Spleen (tissue), 11 donors: ENCODE measurements at regions not wholly inside any gene's neighbourhood (a gene's known extent, or its start where the extent isn't known, plus 50 kb on each side); places are given as distances from the start of the nearest gene placed in this dataset.

Experiments
- DNase-seq: peaks from one replicate; pipeline ENCODE4 v3.0.0-alpha.2; 2020
- H3K27ac ChIP-seq, 8 donors: fragments of 200-600 bp; sonication (generic) in 7 of 8; 1 replicate in 4 of 8; 2 replicates in 4 of 8; pipeline versions ENCODE4 v1.5.0 to v1.8.0; 2016 to 2021; ENCODE audit warnings: inconsistent platforms in 4 of 8, mild to moderate bottlenecking in 4 of 8, moderate library complexity in 1 of 8
- H3K27me3 ChIP-seq, 7 donors: fragments of 200-600 bp; sonication (generic) in 6 of 7; replicated peaks in 1 of 7; 1 replicate in 4 of 7; 2 replicates in 3 of 7; pipeline versions ENCODE4 v1.5.0 to v1.8.0; 2016 to 2021; ENCODE audit warnings: inconsistent platforms in 3 of 7, mild to moderate bottlenecking in 1 of 7
- H3K36me3 ChIP-seq, 6 donors: fragments of 200-600 bp; sonication (generic) in 5 of 6; 1 replicate in 4 of 6; 2 replicates in 2 of 6; pipeline versions ENCODE4 v1.5.0 to v1.8.0; 2016 to 2021; ENCODE audit warnings: inconsistent platforms in 2 of 6
- H3K4me1 ChIP-seq, 6 donors: fragments of 200-600 bp; sonication (generic) in 5 of 6; 1 replicate in 3 of 6; 2 replicates in 3 of 6; pipeline versions ENCODE4 v1.5.0 to v1.8.0; 2016 to 2021; ENCODE audit warnings: inconsistent platforms in 3 of 6
- H3K4me3 ChIP-seq, 8 donors: fragments of 200-600 bp; sonication (generic) in 7 of 8; 1 replicate in 4 of 8; 2 replicates in 4 of 8; pipeline versions ENCODE4 v1.5.0 to v1.8.0; 2016 to 2021; ENCODE audit warnings: inconsistent platforms in 4 of 8, mild to moderate bottlenecking in 4 of 8, moderate library complexity in 2 of 8
- H3K9me3 ChIP-seq, 8 donors: fragments of 200-600 bp; sonication (generic) in 7 of 8; 1 replicate in 4 of 8; 2 replicates in 4 of 8; pipeline versions ENCODE4 v1.5.0 to v1.8.0; 2016 to 2021; ENCODE audit warnings: inconsistent platforms in 4 of 8
- POLR2A ChIP-seq, 3 donors: fragments of 450-650 bp; IDR thresholded peaks; one replicate each; pipeline ENCODE4 v1.5.1; 2017; ENCODE audit warnings: antibody characterized with exemption in 3 of 3, mild to moderate bottlenecking in 1 of 3
- POLR2AphosphoS5 ChIP-seq, 3 donors: sonication (generic); formaldehyde crosslinking; IDR thresholded peaks; one replicate each; pipeline ENCODE4 v1.5.1; 2017; ENCODE audit warnings: antibody characterized with exemption in 3 of 3
- WGBS, 5 donors: extraction: QIAGEN DNeasy Blood & Tissue Kit in 3 of 5; methylation state at CpG; one replicate each; pipeline versions ENCODE4 v1.1.5 to v1.1.7; 2013 to 2018; 5-methylcytosine and 5-hydroxymethylcytosine counted together
- intact Hi-C: fragments of 100-400 bp; cut with DNase I; formaldehyde crosslinking; loops from one replicate; pipeline ENCODE4 v1.15.0; 2023; ENCODE audit warnings: low total_unique reads
- TF ChIP-seq, protein P1 (sequence below), 11 experiments: fragments of 200-600 bp in 7 of 11; fragments of 450-650 bp in 4 of 11; sonication (generic) in 4 of 11; IDR thresholded peaks in 8 of 11; conservative IDR thresholded peaks in 3 of 11; 1 replicate in 7 of 11; 2 replicates in 4 of 11; pipeline versions ENCODE4 v1.4.0 to v1.8.0; 2016 to 2021; ENCODE audit warnings: antibody characterized with exemption in 11 of 11, inconsistent platforms in 4 of 11, mild to moderate bottlenecking in 1 of 11
- donor health status: healthy with polysubstance abuse.
- donor health status: DM: no; HTN: no; CAD: no; lungs with moderate emphysema.
- donor health status: DM: no; HTN: no; CAD: no.
- donor health status: Bipolar disorder and iron deficiency.
- donor health status: healthy.
- donor health status: DM: no; HTN: no; CAD: no.
- donor health status: DM: yes; HTN: yes; CAD: no.

DNA sequence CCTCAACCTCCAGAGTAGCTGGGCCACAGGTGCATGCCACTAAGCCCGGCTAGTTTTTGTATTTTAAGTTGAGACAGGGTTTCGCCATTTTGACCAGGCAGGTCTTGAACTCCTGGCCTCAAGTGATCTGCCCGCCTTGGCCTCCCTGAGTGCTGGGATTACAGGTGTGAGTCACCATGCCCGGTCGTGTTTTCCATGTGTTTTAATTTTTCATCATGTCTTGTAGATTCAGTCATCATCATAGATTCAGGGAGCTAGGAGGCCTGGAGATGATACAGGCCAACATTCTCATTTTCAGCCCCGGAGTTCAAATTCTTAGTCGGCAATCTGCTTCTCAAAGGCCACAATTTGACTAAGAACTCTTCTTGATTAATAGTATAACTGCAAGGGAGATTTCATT, 73.5 kb upstream of the GRAMD1B start:
- H3K36me3 ChIP-seq, result no peaks in the 10 kb centered on the region
- peaks cover 0 to 49% (median 13%) of the 10 kb centered on the region in 7 donors for H3K27me3 ChIP-seq
- H3K27ac ChIP-seq, result no peak overlapping the region
- peaks cover 0 to 16% (median 11%) of the 10 kb centered on the region in 6 donors for H3K4me1 ChIP-seq
- no peak for TF ChIP-seq POLR2AphosphoS5 (IDR thresholded peaks at IDR 0.05)
- TF ChIP-seq POLR2A (IDR thresholded peaks at IDR 0.05), result no peak
- TF ChIP-seq, protein P1, sequence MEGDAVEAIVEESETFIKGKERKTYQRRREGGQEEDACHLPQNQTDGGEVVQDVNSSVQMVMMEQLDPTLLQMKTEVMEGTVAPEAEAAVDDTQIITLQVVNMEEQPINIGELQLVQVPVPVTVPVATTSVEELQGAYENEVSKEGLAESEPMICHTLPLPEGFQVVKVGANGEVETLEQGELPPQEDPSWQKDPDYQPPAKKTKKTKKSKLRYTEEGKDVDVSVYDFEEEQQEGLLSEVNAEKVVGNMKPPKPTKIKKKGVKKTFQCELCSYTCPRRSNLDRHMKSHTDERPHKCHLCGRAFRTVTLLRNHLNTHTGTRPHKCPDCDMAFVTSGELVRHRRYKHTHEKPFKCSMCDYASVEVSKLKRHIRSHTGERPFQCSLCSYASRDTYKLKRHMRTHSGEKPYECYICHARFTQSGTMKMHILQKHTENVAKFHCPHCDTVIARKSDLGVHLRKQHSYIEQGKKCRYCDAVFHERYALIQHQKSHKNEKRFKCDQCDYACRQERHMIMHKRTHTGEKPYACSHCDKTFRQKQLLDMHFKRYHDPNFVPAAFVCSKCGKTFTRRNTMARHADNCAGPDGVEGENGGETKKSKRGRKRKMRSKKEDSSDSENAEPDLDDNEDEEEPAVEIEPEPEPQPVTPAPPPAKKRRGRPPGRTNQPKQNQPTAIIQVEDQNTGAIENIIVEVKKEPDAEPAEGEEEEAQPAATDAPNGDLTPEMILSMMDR (IDR thresholded peaks at IDR 0.05 in 8 of 11, conservative IDR thresholded peaks at IDR 0.05 in 3 of 11), result no peak
- no peak overlapping the region for H3K4me3 ChIP-seq
- no peak for DNase-seq
- intact Hi-C loops, result no loop called here
- 84 to 91% (median 88%) methylated on average over 7 of the region's 7 CpGs for WGBS, 5 donors
- no peaks in the 10 kb centered on the region for H3K9me3 ChIP-seq

DNA sequence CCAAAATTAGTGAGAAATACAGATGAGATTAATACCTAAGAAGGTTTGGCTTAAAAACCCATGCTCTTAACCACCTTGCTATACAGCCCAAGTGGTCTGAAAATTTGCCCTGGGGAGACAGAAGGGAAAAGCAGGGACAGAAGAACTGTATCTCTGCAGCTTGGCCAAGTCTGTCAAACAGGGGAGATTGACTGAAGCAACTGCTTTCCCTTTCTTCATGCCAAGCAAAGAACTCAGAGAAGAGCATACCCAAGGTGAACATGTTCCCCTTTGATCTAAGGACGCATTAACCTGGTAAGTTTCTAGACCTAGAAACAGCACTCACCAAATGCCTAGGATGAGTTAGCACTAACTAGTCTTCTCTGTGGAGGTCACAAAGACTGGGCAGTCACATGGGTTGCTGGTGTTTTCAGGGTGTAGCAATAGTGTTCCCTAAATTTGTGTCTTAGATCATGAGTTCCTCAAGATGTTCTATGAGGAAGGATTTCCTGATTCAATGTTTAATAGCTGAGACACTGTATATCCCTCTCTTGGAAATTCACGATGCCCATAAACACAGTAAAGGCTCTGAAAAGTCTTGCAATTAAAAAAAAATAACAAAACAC, 75.6 kb upstream of the GRAMD1B start:
- H3K4me1 ChIP-seq, result peaks cover 0 to 16% (median 11%) of the 10 kb centered on the region in 6 donors
- no peaks in the 10 kb centered on the region for H3K9me3 ChIP-seq
- peaks cover 0 to 34% (median 13%) of the 10 kb centered on the region in 7 donors for H3K27me3 ChIP-seq
- no peak overlapping the region for H3K27ac ChIP-seq
- no peaks in the 10 kb centered on the region for H3K36me3 ChIP-seq
- H3K4me3 ChIP-seq, result no peak overlapping the region
- intact Hi-C loops, result no loop called here
- WGBS, 5 donors, result 90 to 97% (median 92%) methylated on average over 2 of the region's 2 CpGs
- DNase-seq, result no peak
- no peak for TF ChIP-seq POLR2AphosphoS5 (IDR thresholded peaks at IDR 0.05)

DNA sequence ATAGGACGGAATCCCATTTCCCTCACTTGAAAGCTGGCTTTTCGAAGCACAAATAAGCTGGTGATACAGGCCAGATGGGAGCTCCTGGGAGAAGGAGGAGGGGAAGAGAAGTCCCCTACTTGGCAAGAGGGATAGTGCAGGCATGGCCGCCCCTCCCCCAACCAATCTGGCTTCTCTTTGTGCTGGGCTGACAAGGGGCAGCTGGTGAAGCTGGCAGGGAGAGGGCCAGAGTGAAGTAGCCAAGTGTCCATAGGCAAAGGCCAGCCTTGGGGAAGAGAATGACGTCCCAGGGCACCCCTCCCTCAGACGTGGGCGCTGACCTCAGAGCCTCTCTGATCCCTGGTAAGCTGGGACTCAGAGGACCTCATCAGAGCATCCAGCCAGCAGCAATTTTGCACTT, 78.7 kb upstream of the GRAMD1B start:
- H3K4me3 ChIP-seq, result no peak overlapping the region
- H3K27ac ChIP-seq, result no peak overlapping the region
- 72 to 83% (median 80%) methylated on average over 6 of the region's 6 CpGs for WGBS, 5 donors
- intact Hi-C loops, result no loop called here
- H3K36me3 ChIP-seq, result no peaks in the 10 kb centered on the region
- H3K27me3 ChIP-seq, result peaks cover 0 to 7% (median 0%) of the 10 kb centered on the region in 7 donors
- TF ChIP-seq, protein P1 (IDR thresholded peaks at IDR 0.05 in 8 of 11, conservative IDR thresholded peaks at IDR 0.05 in 3 of 11), result no peak
- TF ChIP-seq POLR2AphosphoS5 (IDR thresholded peaks at IDR 0.05), result peak in 2 of 3 donors; percentile 15 to 51
- no peaks in the 10 kb centered on the region for H3K4me1 ChIP-seq
- no peaks in the 10 kb centered on the region for H3K9me3 ChIP-seq
- no peak for DNase-seq

DNA sequence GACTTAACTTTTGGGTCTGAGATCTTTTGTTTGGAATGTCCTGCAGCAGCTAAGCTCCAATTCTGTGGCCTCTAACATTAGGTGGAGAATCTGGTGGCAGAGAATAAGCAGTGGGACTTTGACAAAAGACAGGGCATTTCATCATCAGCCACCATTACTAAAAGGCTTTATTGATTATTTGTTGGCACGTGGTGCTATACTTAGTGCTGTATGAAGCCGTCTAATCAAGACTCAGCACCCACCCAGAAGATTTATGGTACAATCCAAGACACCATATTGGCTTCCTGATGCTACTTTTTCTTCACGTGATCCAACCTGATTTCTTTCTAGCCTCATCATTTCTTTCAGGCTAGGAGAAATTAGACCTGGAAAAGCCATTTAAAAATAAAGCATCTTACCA, 80.7 kb upstream of the GRAMD1B start:
- Histone ChIP-seq H3K4me1 (no peaks in the 10 kb centered on the region), H3K36me3 (no peaks in the 10 kb centered on the region), H3K27ac (no peak overlapping the region), H3K4me3 (no peak overlapping the region), H3K27me3 (no peaks in the 10 kb centered on the region), H3K9me3 (no peaks in the 10 kb centered on the region)
- TF ChIP-seq, protein P1 (IDR thresholded peaks at IDR 0.05 in 8 of 11, conservative IDR thresholded peaks at IDR 0.05 in 3 of 11), result no peak
- no peak for TF ChIP-seq POLR2AphosphoS5 (IDR thresholded peaks at IDR 0.05)
- no peak for TF ChIP-seq POLR2A (IDR thresholded peaks at IDR 0.05)
- intact Hi-C loops, result no loop called here
- no peak for DNase-seq
- 84 to 97% (median 90%) methylated on average over 3 of the region's 3 CpGs for WGBS, 5 donors
